Frontal cortex (tissue), 3 donors: ENCODE measurements at regions not wholly inside any gene's neighbourhood (a gene's known extent, or its start where the extent isn't known, plus 50 kb on each side); places are given as distances from the start of the nearest gene placed in this dataset.

Source experiments
- DNase-seq, 2 donors: peaks; one replicate each; pipeline ENCODE4 v3.0.0; 2012; ENCODE audit warnings: low spot score in 2 of 2
- FAIRE-seq: peaks from 2 replicates; lab custom pipeline; 2012; peaks lifted over from hg19 to GRCh38; lab: Jason Lieb, UNC
- donor health status: control.
- donor health status: control.
- donor health status: control.

- no peak for DNase-seq
- no peak for FAIRE-seq
These were observed 639.2 kb upstream of the CXADR start for GRCh38 chr21:16873596-16873995.

- FAIRE-seq (no peak), DNase-seq (no peak)
These were observed 633.4 kb upstream of the CXADR start for GRCh38 chr21:16879479-16879878.

- FAIRE-seq: no peak
These were observed 621.0 kb upstream of the CXADR start for GRCh38 chr21:16891821-16892220.

GRCh38 chr21:16900685-16901084 is 612.2 kb upstream of the CXADR start:
- no peak for DNase-seq
- FAIRE-seq: no peak

More at GRCh38 chr21:16891821-16892220, 621.0 kb upstream of the CXADR start:
- DNase-seq: peak in 1 of 2 donors; percentile 7

GRCh38 chr21:16908077-16908476 is 604.8 kb upstream of the CXADR start:
- no peak for DNase-seq
- FAIRE-seq: no peak

GRCh38 chr21:16910435-16911165 is 602.2 kb upstream of the CXADR start:
- DNase-seq: no peak
- no peak for FAIRE-seq

- DNase-seq (no peak), FAIRE-seq (no peak)
These were observed 601.7 kb upstream of the CXADR start for GRCh38 chr21:16911166-16911607.

- no peak for FAIRE-seq
These were observed 600.8 kb upstream of the CXADR start for GRCh38 chr21:16912075-16912474.

GRCh38 chr21:16913010-16913409 is 599.8 kb upstream of the CXADR start:
- no peak for FAIRE-seq
- no peak for DNase-seq

More at GRCh38 chr21:16912075-16912474, 600.8 kb upstream of the CXADR start:
- no peak for DNase-seq

- DNase-seq (no peak), FAIRE-seq (no peak)
These were observed 584.4 kb upstream of the CXADR start for GRCh38 chr21:16928439-16928838.

- DNase-seq: no peak
These were observed 580.5 kb upstream of the CXADR start for GRCh38 chr21:16932314-16932713.

GRCh38 chr21:16942703-16943102 is 570.1 kb upstream of the CXADR start:
- DNase-seq (no peak), FAIRE-seq (no peak)

More at GRCh38 chr21:16932314-16932713, 580.5 kb upstream of the CXADR start:
- FAIRE-seq: no peak

- DNase-seq (no peak), FAIRE-seq (no peak)
These were observed 569.6 kb upstream of the CXADR start for GRCh38 chr21:16943231-16943630.

- FAIRE-seq: no peak
- DNase-seq: no peak
These were observed 567.3 kb upstream of the CXADR start for GRCh38 chr21:16945580-16945979.

GRCh38 chr21:16956824-16957223 is 556.0 kb upstream of the CXADR start:
- FAIRE-seq: no peak
- DNase-seq: no peak

GRCh38 chr21:16965424-16965823 is 547.4 kb upstream of the CXADR start:
- FAIRE-seq: no peak
- DNase-seq: no peak

- FAIRE-seq (no peak), DNase-seq (no peak)
These were observed 544.4 kb upstream of the CXADR start for GRCh38 chr21:16968436-16968835.

GRCh38 chr21:16969636-16970035 is 543.2 kb upstream of the CXADR start:
- DNase-seq (no peak), FAIRE-seq (no peak)

- DNase-seq: no peak
- no peak for FAIRE-seq
These were observed 538.8 kb upstream of the CXADR start for GRCh38 chr21:16974060-16974459.

GRCh38 chr21:16976193-16976592 is 536.6 kb upstream of the CXADR start:
- no peak for FAIRE-seq
- no peak for DNase-seq

- DNase-seq (no peak), FAIRE-seq (no peak)
These were observed 534.4 kb upstream of the CXADR start for GRCh38 chr21:16978309-16978895.

GRCh38 chr21:16979574-16979973 is 533.3 kb upstream of the CXADR start:
- FAIRE-seq (no peak), DNase-seq (no peak)
